ENCODE measurements at regions not wholly inside any gene's neighbourhood (a gene's known extent, or its start where the extent isn't known, plus 50 kb on each side); places are given as distances from the start of the nearest gene placed in this dataset.

DNA sequence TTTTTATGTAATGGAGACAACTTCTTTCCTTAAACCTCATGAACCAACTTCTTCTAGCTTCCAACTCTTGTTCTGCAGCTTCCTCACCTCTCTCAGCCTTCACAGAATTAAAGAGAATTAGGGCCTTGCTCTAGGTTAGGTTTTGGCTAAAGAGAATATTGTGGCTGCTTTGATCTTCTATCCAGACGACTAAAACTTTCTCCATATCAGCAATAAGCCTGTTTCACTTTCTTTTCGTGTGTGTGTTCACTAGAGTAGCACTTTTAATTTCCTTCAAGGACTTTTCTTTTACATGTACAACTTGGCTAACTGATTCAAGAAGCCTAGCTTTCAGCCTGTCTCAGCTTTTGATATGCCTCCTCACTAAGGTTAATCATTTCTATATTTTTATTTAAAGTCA, 596.1 kb upstream of the NRSN1 start:
- Histone ChIP-seq H3K9me3 (ENCODE audit: control insufficient read depth, insufficient read depth, low read depth, low read length) (no peaks in the 10 kb centered on the region), H3K4me1 (ENCODE audit: control insufficient read depth, insufficient read depth, low read length) (no peaks in the 10 kb centered on the region), H3K27ac (ENCODE audit: extremely low read depth, low read depth, low read length) (no peak overlapping the region), H3K4me3 (ENCODE audit: low read depth, low read length) (no peak overlapping the region), H3K36me3 (ENCODE audit: control insufficient read depth in 2 of 2, insufficient read depth in 1 of 2, low read length in 2 of 2) (no peaks in the 10 kb centered on the region)
- POLR2A ChIA-PET, result no interaction called here
- CTCF ChIA-PET, result no interaction called here
- TF ChIP-seq, protein P1, sequence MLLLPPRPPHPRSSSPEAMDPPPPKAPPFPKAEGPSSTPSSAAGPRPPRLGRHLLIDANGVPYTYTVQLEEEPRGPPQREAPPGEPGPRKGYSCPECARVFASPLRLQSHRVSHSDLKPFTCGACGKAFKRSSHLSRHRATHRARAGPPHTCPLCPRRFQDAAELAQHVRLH (tag by site-specific recombination; IDR thresholded peaks at IDR 0.05), result no peak
- TF ChIP-seq ZNF549 (tag by site-specific recombination; IDR thresholded peaks at IDR 0.05) (no peak), SALL2 (tag by site-specific recombination; IDR thresholded peaks at IDR 0.05; ENCODE audit: borderline replicate concordance) (no peak), ZNF626 (tag by site-specific recombination; IDR thresholded peaks at IDR 0.05) (no peak), ZNF133 (tag by site-specific recombination; IDR thresholded peaks at IDR 0.05) (no peak), ZNF121 (tag by site-specific recombination; IDR thresholded peaks at IDR 0.05) (no peak), ZNF654 (tag by site-specific recombination; IDR thresholded peaks at IDR 0.05; ENCODE audit: low read depth) (no peak), ZFP37 (tag by site-specific recombination; IDR thresholded peaks at IDR 0.05) (no peak), ZFP3 (tag by site-specific recombination; IDR thresholded peaks at IDR 0.05; ENCODE audit: low read depth) (no peak), ZNF10 (tag by site-specific recombination; IDR thresholded peaks at IDR 0.05) (no peak), ZNF48 (tag by site-specific recombination; IDR thresholded peaks at IDR 0.05) (no peak), GLI2 (tag by site-specific recombination; IDR thresholded peaks at IDR 0.05; ENCODE audit: borderline replicate concordance, low read depth) (no peak)
- TF ChIP-seq, protein P2, sequence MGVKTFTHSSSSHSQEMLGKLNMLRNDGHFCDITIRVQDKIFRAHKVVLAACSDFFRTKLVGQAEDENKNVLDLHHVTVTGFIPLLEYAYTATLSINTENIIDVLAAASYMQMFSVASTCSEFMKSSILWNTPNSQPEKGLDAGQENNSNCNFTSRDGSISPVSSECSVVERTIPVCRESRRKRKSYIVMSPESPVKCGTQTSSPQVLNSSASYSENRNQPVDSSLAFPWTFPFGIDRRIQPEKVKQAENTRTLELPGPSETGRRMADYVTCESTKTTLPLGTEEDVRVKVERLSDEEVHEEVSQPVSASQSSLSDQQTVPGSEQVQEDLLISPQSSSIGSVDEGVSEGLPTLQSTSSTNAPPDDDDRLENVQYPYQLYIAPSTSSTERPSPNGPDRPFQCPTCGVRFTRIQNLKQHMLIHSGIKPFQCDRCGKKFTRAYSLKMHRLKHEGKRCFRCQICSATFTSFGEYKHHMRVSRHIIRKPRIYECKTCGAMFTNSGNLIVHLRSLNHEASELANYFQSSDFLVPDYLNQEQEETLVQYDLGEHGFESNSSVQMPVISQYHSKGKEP (tag by site-specific recombination; IDR thresholded peaks at IDR 0.05), result no peak
- TF ChIP-seq, protein P3, sequence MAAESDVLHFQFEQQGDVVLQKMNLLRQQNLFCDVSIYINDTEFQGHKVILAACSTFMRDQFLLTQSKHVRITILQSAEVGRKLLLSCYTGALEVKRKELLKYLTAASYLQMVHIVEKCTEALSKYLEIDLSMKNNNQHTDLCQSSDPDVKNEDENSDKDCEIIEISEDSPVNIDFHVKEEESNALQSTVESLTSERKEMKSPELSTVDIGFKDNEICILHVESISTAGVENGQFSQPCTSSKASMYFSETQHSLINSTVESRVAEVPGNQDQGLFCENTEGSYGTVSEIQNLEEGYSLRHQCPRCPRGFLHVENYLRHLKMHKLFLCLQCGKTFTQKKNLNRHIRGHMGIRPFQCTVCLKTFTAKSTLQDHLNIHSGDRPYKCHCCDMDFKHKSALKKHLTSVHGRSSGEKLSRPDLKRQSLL (tag by site-specific recombination; IDR thresholded peaks at IDR 0.05), result no peak

DNA sequence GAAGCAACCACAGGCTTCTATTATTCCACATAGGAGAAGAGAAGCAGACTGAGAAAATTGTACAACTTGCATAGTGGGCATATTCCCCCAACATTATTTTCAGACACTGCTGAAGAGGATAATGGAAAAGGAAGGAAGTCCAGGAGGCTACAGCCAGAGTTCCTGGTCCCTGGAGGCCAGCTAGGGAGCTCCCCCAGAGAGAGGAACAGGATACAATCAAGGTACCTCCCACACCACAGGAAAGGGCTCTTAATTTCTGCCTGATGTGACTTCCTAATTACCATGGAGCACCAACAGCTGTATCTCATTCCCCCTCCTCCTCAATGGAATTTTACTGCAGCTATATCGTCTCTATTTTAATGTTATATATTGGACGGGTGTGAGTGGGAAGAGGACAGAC, 594.3 kb upstream of the NRSN1 start:
- ChIA-PET CTCF (no interaction called here), POLR2A (interaction anchor here (0.5 kb wide), 1 partner anchor 1943 kb away, joined by 3 read pairs; no protein-coding TSS in a partner anchor)
- Histone ChIP-seq H3K27ac (ENCODE audit: extremely low read depth, low read depth, low read length) (no peak overlapping the region), H3K9me3 (ENCODE audit: control insufficient read depth, insufficient read depth, low read depth, low read length) (no peaks in the 10 kb centered on the region), H3K4me1 (ENCODE audit: control insufficient read depth, insufficient read depth, low read length) (no peaks in the 10 kb centered on the region), H3K4me3 (ENCODE audit: low read depth, low read length) (no peak overlapping the region), H3K36me3 (ENCODE audit: control insufficient read depth in 2 of 2, insufficient read depth in 1 of 2, low read length in 2 of 2) (no peaks in the 10 kb centered on the region)
- TF ChIP-seq ZNF426 (tag by site-specific recombination; IDR thresholded peaks at IDR 0.05) (no peak), GFI1B (tag by site-specific recombination; IDR thresholded peaks at IDR 0.05) (no peak), YY2 (tag by site-specific recombination; IDR thresholded peaks at IDR 0.05) (no peak), ZNF366 (tag by site-specific recombination; conservative IDR thresholded peaks at IDR 0.05) (no peak), ZNF473 (tag by site-specific recombination; IDR thresholded peaks at IDR 0.05) (no peak), SP2 (tag by site-specific recombination; IDR thresholded peaks at IDR 0.05) (no peak), ZNF521 (tag by site-specific recombination; IDR thresholded peaks at IDR 0.05) (no peak), ZNF777 (tag by site-specific recombination; IDR thresholded peaks at IDR 0.05; ENCODE audit: borderline replicate concordance) (no peak), ZNF239 (tag by site-specific recombination; IDR thresholded peaks at IDR 0.05) (no peak), ZNF133 (tag by site-specific recombination; IDR thresholded peaks at IDR 0.05) (no peak), ZNF311 (tag by site-specific recombination; IDR thresholded peaks at IDR 0.05; ENCODE audit: borderline replicate concordance) (no peak), GLI4 (tag by site-specific recombination; IDR thresholded peaks at IDR 0.05) (no peak)
- TF ChIP-seq, protein P3 (tag by site-specific recombination; IDR thresholded peaks at IDR 0.05), result no peak
- TF ChIP-seq, protein P2 (tag by site-specific recombination; IDR thresholded peaks at IDR 0.05), result no peak
- TF ChIP-seq, protein P4, sequence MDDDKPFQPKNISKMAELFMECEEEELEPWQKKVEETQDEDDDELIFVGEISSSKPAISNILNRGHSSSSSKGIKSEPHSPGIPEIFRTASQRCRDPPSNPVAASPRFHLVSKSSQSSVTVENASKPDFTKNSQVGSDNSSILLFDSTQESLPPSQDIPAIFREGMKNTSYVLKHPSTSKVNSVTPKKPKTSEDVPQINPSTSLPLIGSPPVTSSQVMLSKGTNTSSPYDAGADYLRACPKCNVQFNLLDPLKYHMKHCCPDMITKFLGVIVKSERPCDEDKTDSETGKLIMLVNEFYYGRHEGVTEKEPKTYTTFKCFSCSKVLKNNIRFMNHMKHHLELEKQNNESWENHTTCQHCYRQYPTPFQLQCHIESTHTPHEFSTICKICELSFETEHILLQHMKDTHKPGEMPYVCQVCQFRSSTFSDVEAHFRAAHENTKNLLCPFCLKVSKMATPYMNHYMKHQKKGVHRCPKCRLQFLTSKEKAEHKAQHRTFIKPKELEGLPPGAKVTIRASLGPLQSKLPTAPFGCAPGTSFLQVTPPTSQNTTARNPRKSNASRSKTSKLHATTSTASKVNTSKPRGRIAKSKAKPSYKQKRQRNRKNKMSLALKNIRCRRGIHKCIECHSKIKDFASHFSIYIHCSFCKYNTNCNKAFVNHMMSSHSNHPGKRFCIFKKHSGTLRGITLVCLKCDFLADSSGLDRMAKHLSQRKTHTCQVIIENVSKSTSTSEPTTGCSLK (tag by site-specific recombination; IDR thresholded peaks at IDR 0.05), result no peak
